Prostate gland (tissue), 2 donors: ENCODE measurements at regions not wholly inside any gene's neighbourhood (a gene's known extent, or its start where the extent isn't known, plus 50 kb on each side); places are given as distances from the start of the nearest gene placed in this dataset.

Experiments
- DNase-seq: peaks from one replicate; pipeline ENCODE4 v3.0.0-alpha.2; 2019; ENCODE audit warnings: low spot score
- H3K27ac ChIP-seq, 2 donors: fragments of 200-600 bp; sonication (generic); 2 replicates each; pipeline ENCODE4 v1.5.1; 2017 to 2019
- H3K27me3 ChIP-seq: fragments of 200-600 bp; sonication (generic); replicated peaks from 2 replicates; pipeline ENCODE4 v1.5.1; 2019; ENCODE audit not compliant: insufficient read depth
- H3K36me3 ChIP-seq, 2 donors: fragments of 200-600 bp; sonication (generic); 1 replicate in 1 of 2; 2 replicates in 1 of 2; pipeline versions ENCODE4 v1.5.1 to v1.8.1; 2017 to 2019
- H3K4me1 ChIP-seq: fragments of 200-600 bp; sonication (generic); replicated peaks from 2 replicates; pipeline ENCODE4 v1.5.1; 2019
- H3K4me3 ChIP-seq, 2 donors: fragments of 200-600 bp; sonication (generic); 2 replicates each; pipeline ENCODE4 v1.5.1; 2017 to 2019
- H3K9me3 ChIP-seq: fragments of 200-600 bp; sonication (generic); 2 replicates; pipeline ENCODE4 v1.5.1; 2017
- POLR2A ChIP-seq: fragments of 450-650 bp; IDR thresholded peaks from one replicate; pipeline ENCODE4 v1.6.1; 2016; ENCODE audit warnings: antibody characterized with exemption, mild to moderate bottlenecking
- POLR2AphosphoS5 ChIP-seq: sonication (generic); formaldehyde crosslinking; IDR thresholded peaks from one replicate; pipeline ENCODE4 v1.6.1; 2017; ENCODE audit warnings: antibody characterized with exemption
- WGBS: methylation state at CpG from one replicate; pipeline ENCODE4 v1.1.5; 2018; 5-methylcytosine and 5-hydroxymethylcytosine counted together
- intact Hi-C: fragments of 100-400 bp; cut with DNase I; formaldehyde crosslinking; loops from one replicate; pipeline ENCODE4 v1.14.2; 2022
- TF ChIP-seq, protein P1 (sequence below), 4 experiments: fragments of 200-600 bp in 2 of 4; fragments of 450-650 bp in 2 of 4; sonication (generic) in 2 of 4; IDR thresholded peaks; 1 replicate in 3 of 4; 2 replicates in 1 of 4; pipeline ENCODE4 v1.5.1; 2016 to 2019; ENCODE audit warnings: antibody characterized with exemption in 4 of 4, mild to moderate bottlenecking in 2 of 4, moderate library complexity in 2 of 4

DNA sequence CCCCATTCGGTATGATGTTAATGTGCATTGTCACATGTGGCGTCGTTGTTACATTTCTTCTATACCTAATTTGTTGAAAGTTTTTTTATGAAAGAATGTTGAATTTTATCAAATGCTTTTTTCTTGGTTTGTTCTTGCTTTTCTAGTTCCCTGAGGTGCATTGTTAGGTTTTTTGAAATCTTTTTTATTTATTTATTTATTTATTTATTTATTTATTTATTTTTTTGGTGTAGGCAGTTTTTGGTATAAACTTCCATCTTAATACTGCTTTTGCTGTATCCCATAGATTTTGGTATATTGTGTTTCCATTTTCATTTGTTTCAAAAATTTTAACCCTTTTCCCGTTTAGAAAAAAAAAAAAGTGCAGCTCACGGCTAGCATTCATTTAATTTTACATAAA is 121.1 kb upstream of the HMGA2 start:
- Histone ChIP-seq H3K36me3 (no peaks in the 10 kb centered on the region), H3K27ac (no peak overlapping the region), H3K9me3 (no peaks in the 10 kb centered on the region), H3K27me3 (peaks cover 2% of the 10 kb centered on the region), H3K4me1 (no peaks in the 10 kb centered on the region), H3K4me3 (no peak overlapping the region)
- 98% methylated on average over 5 of the region's 5 CpGs for WGBS
- DNase-seq: no peak
- intact Hi-C loops: no loop called here
- TF ChIP-seq POLR2A (no peak), POLR2AphosphoS5 (no peak)
- TF ChIP-seq, protein P1, sequence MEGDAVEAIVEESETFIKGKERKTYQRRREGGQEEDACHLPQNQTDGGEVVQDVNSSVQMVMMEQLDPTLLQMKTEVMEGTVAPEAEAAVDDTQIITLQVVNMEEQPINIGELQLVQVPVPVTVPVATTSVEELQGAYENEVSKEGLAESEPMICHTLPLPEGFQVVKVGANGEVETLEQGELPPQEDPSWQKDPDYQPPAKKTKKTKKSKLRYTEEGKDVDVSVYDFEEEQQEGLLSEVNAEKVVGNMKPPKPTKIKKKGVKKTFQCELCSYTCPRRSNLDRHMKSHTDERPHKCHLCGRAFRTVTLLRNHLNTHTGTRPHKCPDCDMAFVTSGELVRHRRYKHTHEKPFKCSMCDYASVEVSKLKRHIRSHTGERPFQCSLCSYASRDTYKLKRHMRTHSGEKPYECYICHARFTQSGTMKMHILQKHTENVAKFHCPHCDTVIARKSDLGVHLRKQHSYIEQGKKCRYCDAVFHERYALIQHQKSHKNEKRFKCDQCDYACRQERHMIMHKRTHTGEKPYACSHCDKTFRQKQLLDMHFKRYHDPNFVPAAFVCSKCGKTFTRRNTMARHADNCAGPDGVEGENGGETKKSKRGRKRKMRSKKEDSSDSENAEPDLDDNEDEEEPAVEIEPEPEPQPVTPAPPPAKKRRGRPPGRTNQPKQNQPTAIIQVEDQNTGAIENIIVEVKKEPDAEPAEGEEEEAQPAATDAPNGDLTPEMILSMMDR (IDR thresholded peaks at IDR 0.05): no peak

DNA sequence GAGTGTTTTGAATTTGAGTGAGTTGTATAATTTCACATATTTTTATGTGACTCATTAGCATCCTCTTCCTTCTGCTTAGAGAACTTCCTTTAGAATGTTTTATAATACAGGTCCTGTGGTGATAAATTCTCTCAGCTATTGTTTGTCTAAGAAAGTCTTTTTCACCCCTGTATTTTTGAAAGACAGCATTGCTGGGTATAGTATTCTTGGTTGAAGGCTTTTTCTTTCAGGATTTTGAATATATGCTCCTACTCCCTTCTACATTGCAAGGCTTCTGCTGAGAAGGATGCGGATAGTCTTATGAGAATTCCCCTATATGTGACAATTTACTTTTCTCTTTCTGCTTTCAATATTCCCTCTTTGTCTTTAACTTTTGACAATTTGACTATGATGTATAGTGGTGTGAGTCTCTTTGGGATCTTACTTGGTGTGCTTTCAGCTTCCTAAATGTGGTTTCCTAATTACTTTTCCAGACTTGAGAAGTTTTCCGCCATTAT is 118.9 kb upstream of the HMGA2 start:
- no peak for DNase-seq
- H3K27me3 ChIP-seq: peaks cover 2% of the 10 kb centered on the region
- no peaks in the 10 kb centered on the region for H3K4me1 ChIP-seq
- H3K4me3 ChIP-seq: no peak overlapping the region
- TF ChIP-seq POLR2A (no peak), POLR2AphosphoS5 (no peak)
- TF ChIP-seq, protein P1 (IDR thresholded peaks at IDR 0.05): no peak
- WGBS: 96% methylated on average over 2 of the region's 2 CpGs
- intact Hi-C loops: no loop called here
- H3K27ac ChIP-seq: no peak overlapping the region
- H3K36me3 ChIP-seq: no peaks in the 10 kb centered on the region
- H3K9me3 ChIP-seq: no peaks in the 10 kb centered on the region

DNA sequence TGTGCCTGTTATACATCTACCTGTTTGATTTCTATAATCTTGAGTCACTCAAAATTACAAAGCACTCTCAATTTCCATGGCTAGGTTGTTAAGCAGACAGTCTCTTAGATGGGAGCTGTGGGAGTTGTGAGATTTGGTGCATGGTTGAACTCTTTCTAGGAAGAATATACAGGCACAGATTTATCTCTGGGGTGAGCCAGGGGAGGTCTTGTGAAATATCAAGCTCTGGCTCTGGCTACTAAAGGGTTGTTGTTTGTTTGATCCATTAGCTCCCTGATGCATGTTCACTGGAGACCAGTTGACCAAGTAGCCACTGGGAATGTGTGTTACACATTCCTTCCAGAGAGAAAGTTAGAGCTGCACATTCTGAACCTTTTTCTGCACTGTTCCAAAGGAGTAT is 117.2 kb upstream of the HMGA2 start:
- Histone ChIP-seq H3K4me3 (no peak overlapping the region), H3K4me1 (no peaks in the 10 kb centered on the region), H3K9me3 (no peaks in the 10 kb centered on the region), H3K27ac (no peak overlapping the region), H3K36me3 (no peaks in the 10 kb centered on the region), H3K27me3 (peaks cover 7% of the 10 kb centered on the region)
- intact Hi-C loops: no loop called here
- no peak for DNase-seq
- TF ChIP-seq POLR2A: no peak
- TF ChIP-seq POLR2AphosphoS5: no peak
- TF ChIP-seq, protein P1 (IDR thresholded peaks at IDR 0.05): no peak

DNA sequence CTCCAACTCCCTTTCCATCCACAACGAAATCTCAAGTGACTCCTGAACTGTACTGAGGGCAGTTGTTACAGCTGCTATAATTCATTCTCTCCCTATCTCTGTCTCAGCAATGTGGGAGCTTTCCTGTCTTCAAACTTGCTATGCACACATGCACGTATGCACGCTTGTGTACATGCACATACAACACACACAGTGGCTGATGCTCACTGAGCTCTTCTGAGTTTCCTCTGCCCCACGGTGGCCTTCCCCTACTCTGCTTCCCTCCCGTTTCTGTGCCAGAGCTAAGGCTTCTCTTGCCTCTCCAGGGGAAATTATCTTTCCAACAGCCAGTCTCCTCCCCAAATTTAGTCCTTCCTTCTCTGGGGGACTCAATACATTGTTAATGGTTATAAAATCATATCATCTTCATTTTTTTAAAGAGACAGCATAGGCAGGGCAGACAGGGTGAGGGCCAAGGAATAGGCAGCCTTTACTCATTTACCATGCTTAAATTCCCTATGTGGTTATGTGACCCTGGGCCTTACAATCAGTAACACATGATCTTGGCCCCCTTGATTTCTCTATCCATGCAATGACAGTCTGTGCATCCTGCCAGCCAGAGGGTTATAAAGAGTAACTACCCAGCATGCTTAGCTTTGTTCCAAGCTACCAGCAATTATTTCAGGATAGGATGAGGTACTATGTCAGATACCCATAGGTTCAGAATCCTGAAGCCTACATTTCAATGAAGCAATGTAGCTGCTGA is 111.9 kb upstream of the HMGA2 start:
- no peak for DNase-seq
- 89% methylated on average over 5 of the region's 5 CpGs for WGBS
- Histone ChIP-seq H3K4me3 (no peak overlapping the region), H3K36me3 (no peaks in the 10 kb centered on the region), H3K4me1 (no peaks in the 10 kb centered on the region), H3K27ac (no peak overlapping the region), H3K27me3 (peaks cover 4% of the 10 kb centered on the region), H3K9me3 (no peaks in the 10 kb centered on the region)
- TF ChIP-seq POLR2AphosphoS5: no peak
- TF ChIP-seq POLR2A: no peak
- TF ChIP-seq, protein P1 (IDR thresholded peaks at IDR 0.05): no peak
- intact Hi-C loops: no loop called here

DNA sequence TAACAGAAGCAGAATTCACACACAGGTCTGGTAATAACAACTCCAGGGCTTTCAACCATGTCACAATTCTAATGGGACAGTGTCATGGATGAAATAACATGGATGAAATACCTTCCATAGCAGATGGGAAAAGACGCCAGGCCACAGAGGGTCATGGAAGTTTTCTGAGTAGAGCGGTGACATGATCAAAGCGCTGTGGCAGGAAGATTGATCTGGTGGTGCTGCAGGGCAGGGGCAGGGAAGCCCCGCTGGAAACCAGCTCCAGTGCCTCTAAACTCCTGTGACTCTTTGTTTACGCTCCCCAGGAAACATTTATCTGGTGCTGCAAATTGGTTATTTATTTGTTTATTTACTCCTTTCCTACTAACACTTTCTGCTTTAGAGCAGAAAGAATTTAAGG is 108.3 kb upstream of the HMGA2 start:
- DNase-seq: no peak
- no peak overlapping the region for H3K4me3 ChIP-seq
- no peaks in the 10 kb centered on the region for H3K4me1 ChIP-seq
- H3K27ac ChIP-seq: no peak overlapping the region
- H3K27me3 ChIP-seq: peaks cover 4% of the 10 kb centered on the region
- TF ChIP-seq POLR2A (no peak), POLR2AphosphoS5 (no peak)
- TF ChIP-seq, protein P1 (IDR thresholded peaks at IDR 0.05): no peak
- H3K9me3 ChIP-seq: no peaks in the 10 kb centered on the region
- intact Hi-C loops: no loop called here
- WGBS: 91% methylated on average over 5 of the region's 5 CpGs
- no peaks in the 10 kb centered on the region for H3K36me3 ChIP-seq
